Osteocyte (in vitro differentiated cells): ENCODE measurements at regions not wholly inside any gene's neighbourhood (a gene's known extent, or its start where the extent isn't known, plus 50 kb on each side); places are given as distances from the start of the nearest gene placed in this dataset.
A peak's percentile ranks its signal among the peaks of the same experiment; 100 is the strongest.

Experiments
- DNase-seq: peaks from one replicate; pipeline ENCODE4 v3.0.0; 2021; ENCODE audit warnings: mixed read lengths; ENCODE audit not compliant: unreplicated experiment; ENCODE audit errors: extremely low spot score
- H3K27ac Mint-ChIP-seq: one replicate; pipeline ENCODE4 v1.8.0; 2021; ENCODE audit warnings: mild to moderate bottlenecking, mixed read lengths; ENCODE audit not compliant: unreplicated experiment
- H3K27me3 Mint-ChIP-seq: one replicate; pipeline ENCODE4 v1.8.0; 2021; ENCODE audit warnings: mixed read lengths; ENCODE audit not compliant: unreplicated experiment
- H3K36me3 Mint-ChIP-seq: one replicate; pipeline ENCODE4 v1.8.0; 2021; ENCODE audit warnings: mixed read lengths; ENCODE audit not compliant: unreplicated experiment
- H3K4me1 Mint-ChIP-seq: one replicate; pipeline ENCODE4 v1.8.0; 2021; ENCODE audit warnings: mixed read lengths; ENCODE audit not compliant: unreplicated experiment
- H3K4me3 Mint-ChIP-seq: one replicate; pipeline ENCODE4 v1.8.0; 2021; ENCODE audit warnings: mild to moderate bottlenecking, moderate library complexity, mixed read lengths; ENCODE audit not compliant: unreplicated experiment
- H3K9me3 Mint-ChIP-seq: one replicate; pipeline ENCODE4 v1.8.0; 2021; ENCODE audit warnings: mixed read lengths; ENCODE audit not compliant: unreplicated experiment
- TF ChIP-seq, protein P1 (sequence below): fragments of 200-600 bp; sonication (generic); IDR thresholded peaks from 2 replicates; pipeline ENCODE4 v1.5.0; 2021; ENCODE audit warnings: antibody characterized with exemption, mild to moderate bottlenecking, moderate library complexity

DNA sequence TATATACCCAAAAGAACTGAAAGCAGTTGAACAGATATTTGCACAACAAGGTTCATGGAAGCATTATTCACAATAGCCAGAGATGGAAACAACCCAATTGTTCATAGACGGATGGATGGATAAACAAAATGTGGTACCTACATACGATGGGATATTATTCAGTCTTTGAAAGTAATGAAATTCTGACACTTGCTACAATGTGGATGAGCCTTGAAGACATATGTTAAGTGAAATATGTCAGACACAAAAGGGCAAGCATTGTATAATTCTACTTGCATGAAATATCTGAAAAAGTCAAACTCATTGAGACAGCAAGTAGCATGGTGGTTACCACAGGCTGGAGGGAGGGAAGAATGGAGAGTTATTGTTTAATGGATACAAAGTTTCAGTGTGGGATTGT lies 696.1 kb downstream of the MATN1 start:
- Mint-ChIP-seq H3K27ac (no peak overlapping the region), H3K4me1 (no peaks in the 10 kb centered on the region), H3K36me3 (no peaks in the 10 kb centered on the region), H3K27me3 (peaks cover 11% of the 10 kb centered on the region), H3K4me3 (no peak overlapping the region), H3K9me3 (no peaks in the 10 kb centered on the region)
- DNase-seq: no peak
- TF ChIP-seq, protein P1, sequence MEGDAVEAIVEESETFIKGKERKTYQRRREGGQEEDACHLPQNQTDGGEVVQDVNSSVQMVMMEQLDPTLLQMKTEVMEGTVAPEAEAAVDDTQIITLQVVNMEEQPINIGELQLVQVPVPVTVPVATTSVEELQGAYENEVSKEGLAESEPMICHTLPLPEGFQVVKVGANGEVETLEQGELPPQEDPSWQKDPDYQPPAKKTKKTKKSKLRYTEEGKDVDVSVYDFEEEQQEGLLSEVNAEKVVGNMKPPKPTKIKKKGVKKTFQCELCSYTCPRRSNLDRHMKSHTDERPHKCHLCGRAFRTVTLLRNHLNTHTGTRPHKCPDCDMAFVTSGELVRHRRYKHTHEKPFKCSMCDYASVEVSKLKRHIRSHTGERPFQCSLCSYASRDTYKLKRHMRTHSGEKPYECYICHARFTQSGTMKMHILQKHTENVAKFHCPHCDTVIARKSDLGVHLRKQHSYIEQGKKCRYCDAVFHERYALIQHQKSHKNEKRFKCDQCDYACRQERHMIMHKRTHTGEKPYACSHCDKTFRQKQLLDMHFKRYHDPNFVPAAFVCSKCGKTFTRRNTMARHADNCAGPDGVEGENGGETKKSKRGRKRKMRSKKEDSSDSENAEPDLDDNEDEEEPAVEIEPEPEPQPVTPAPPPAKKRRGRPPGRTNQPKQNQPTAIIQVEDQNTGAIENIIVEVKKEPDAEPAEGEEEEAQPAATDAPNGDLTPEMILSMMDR: no peak

DNA sequence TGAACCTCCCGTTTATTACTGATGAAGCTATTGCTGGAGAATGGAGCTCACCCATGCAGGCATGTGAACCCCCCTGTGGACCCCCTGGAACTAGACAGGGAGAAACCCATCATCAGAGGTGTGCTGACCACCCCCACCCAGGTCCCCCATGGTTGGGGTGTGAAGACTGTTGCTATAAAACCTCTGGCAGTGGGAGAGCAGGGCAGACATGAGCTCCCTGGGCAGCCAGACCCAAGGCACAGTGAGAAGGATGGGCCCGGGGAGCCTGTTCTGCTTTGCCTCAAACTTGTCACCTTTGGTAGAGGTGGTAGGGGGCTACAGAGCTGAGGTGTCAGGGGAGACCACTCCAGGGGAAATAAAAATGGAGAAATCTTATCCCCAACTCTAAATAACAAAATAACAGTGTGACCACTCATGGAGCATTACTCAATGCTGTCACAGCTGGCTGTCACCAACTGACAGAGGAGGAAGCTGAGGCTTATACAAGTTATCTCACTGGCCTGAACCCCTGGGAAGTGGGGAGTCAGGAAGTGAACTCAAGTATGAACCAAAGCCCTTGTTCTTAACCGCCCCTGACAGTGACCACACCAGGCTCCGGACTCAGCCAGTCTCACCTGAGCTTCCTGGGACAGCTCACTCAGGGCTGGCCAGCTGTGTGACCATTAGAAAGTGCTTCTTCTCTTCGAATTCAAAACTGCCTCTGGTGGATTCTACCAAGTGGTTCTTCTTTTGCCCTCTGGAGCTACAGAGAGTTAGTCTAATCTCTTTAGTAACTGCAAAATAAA lies 698.8 kb downstream of the MATN1 start:
- H3K4me1 Mint-ChIP-seq: no peaks in the 10 kb centered on the region
- peak; percentile 74 for DNase-seq
- no peak overlapping the region for H3K4me3 Mint-ChIP-seq
- no peaks in the 10 kb centered on the region for H3K9me3 Mint-ChIP-seq
- H3K27me3 Mint-ChIP-seq: peaks cover 11% of the 10 kb centered on the region
- TF ChIP-seq, protein P1: no peak
- no peak overlapping the region for H3K27ac Mint-ChIP-seq
- H3K36me3 Mint-ChIP-seq: no peaks in the 10 kb centered on the region

DNA sequence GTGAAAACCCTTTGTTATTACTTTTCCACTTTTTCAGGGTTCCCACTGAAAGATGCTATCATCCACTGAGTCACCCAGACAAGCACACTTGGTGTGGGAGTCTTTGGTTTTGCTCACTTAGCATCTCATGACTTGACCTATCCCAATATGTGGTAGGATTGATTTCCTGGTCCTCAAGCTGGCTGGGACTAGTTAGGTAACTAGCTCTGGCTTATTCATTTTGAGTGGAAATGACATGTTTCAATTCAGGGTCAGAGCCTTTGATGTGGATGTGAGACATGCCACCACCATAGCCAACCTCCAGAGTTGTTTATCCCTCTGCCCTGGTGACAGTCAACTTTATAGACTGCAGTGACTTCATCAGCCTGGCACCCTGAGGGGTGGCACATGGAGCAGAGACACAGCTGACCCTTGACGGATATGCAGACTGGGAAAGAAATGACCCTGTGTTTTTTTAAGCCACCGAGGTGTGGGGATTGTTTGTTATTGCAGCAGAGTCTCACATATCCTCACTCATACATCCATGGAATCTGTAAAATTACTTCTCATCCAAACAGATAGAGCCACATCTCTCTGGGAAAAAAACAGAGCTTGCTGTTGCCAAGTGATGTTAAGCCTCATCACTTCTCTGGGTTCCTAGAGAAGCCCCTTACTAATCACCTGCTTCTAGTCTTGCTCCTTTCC lies 699.9 kb downstream of the MATN1 start:
- Mint-ChIP-seq H3K4me1 (no peaks in the 10 kb centered on the region), H3K27me3 (peaks cover 9% of the 10 kb centered on the region), H3K4me3 (no peak overlapping the region), H3K9me3 (peaks cover 3% of the 10 kb centered on the region), H3K36me3 (no peaks in the 10 kb centered on the region), H3K27ac (no peak overlapping the region)
- TF ChIP-seq, protein P1: no peak
- peak; percentile 38 for DNase-seq

DNA sequence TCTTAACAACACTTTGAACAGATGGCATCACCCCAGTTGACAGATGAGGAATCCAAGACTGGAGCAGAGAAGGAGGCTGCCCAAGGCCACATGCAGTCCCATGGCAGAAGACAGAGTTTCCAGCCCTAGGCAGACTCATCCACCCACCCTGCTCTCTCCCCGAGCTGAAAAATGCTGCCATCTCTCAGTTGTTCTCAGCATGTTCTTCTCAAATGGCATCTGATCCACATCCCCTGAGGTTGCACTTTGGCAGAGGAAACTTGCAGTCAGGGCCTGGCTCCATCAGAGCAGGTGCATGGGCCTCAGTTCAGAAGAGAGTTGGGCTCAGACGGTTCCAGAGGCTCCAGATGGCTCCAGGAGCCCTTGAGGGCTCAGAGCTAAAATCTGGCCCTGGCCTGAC lies 709.4 kb downstream of the MATN1 start:
- H3K36me3 Mint-ChIP-seq: no peaks in the 10 kb centered on the region
- no peak overlapping the region for H3K27ac Mint-ChIP-seq
- no peak for DNase-seq
- H3K4me3 Mint-ChIP-seq: no peak overlapping the region
- peaks cover 13% of the 10 kb centered on the region for H3K9me3 Mint-ChIP-seq
- TF ChIP-seq, protein P1: no peak
- H3K4me1 Mint-ChIP-seq: no peaks in the 10 kb centered on the region
- no peaks in the 10 kb centered on the region for H3K27me3 Mint-ChIP-seq
